WERI-Rb-1 (cell line): ENCODE measurements at regions not wholly inside any gene's neighbourhood (a gene's known extent, or its start where the extent isn't known, plus 50 kb on each side); places are given as distances from the start of the nearest gene placed in this dataset.
"Not testable (repeated sequence)": the region's sequence is repeated elsewhere in the genome, so short reads cannot be mapped to it uniquely, and the experiment has no call there.

Source experiments
- DNase-seq: peaks from one replicate; pipeline ENCODE4 v3.0.0-alpha.2; 2020
- H3K27ac ChIP-seq: fragments of 250-450 bp; sonication (Bioruptor Pico); 2 replicates; pipeline ENCODE4 v1.5.1; 2020; ENCODE audit warnings: mild to moderate bottlenecking, moderate library complexity
- H3K27me3 ChIP-seq: fragments of 250-450 bp; sonication (Bioruptor Pico); 2 replicates; pipeline ENCODE4 v1.5.1; 2021; ENCODE audit warnings: mild to moderate bottlenecking, low read depth, moderate library complexity; ENCODE audit not compliant: insufficient read depth, severe bottlenecking
- H3K36me3 ChIP-seq: fragments of 250-450 bp; sonication (Bioruptor Pico); 2 replicates; pipeline ENCODE4 v1.5.1; 2020; ENCODE audit warnings: mild to moderate bottlenecking, moderate library complexity
- H3K4me3 ChIP-seq: 2 replicates; pipeline ENCODE4 v1.5.1; 2011; ENCODE audit warnings: low read depth, mild to moderate bottlenecking, control low read depth, low read length
- H3K9me3 ChIP-seq: fragments of 250-450 bp; sonication (Bioruptor Pico); 2 replicates; pipeline ENCODE4 v1.5.1; 2021; ENCODE audit warnings: mild to moderate bottlenecking, moderate library complexity; ENCODE audit not compliant: severe bottlenecking
- TF ChIP-seq, protein P1 (sequence below): IDR thresholded peaks from 2 replicates; pipeline ENCODE4 v1.5.1; 2011; ENCODE audit warnings: low read depth, mild to moderate bottlenecking, control low read depth, inconsistent platforms, low read length

GRCh38 chr5:117332341-117332740 lies 757.7 kb upstream of the SEMA6A start:
- H3K4me3 ChIP-seq, result no peak overlapping the region
- H3K27me3 ChIP-seq, result no peaks in the 10 kb centered on the region
- no peak for DNase-seq
- H3K9me3 ChIP-seq, result peaks cover 2% of the 10 kb centered on the region
- no peaks in the 10 kb centered on the region for H3K36me3 ChIP-seq
- no peak overlapping the region for H3K27ac ChIP-seq
- TF ChIP-seq, protein P1, sequence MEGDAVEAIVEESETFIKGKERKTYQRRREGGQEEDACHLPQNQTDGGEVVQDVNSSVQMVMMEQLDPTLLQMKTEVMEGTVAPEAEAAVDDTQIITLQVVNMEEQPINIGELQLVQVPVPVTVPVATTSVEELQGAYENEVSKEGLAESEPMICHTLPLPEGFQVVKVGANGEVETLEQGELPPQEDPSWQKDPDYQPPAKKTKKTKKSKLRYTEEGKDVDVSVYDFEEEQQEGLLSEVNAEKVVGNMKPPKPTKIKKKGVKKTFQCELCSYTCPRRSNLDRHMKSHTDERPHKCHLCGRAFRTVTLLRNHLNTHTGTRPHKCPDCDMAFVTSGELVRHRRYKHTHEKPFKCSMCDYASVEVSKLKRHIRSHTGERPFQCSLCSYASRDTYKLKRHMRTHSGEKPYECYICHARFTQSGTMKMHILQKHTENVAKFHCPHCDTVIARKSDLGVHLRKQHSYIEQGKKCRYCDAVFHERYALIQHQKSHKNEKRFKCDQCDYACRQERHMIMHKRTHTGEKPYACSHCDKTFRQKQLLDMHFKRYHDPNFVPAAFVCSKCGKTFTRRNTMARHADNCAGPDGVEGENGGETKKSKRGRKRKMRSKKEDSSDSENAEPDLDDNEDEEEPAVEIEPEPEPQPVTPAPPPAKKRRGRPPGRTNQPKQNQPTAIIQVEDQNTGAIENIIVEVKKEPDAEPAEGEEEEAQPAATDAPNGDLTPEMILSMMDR, result no peak

GRCh38 chr5:117327511-117327910 lies 752.9 kb upstream of the SEMA6A start:
- Histone ChIP-seq H3K36me3 (no peaks in the 10 kb centered on the region), H3K4me3 (no peak overlapping the region), H3K27me3 (no peaks in the 10 kb centered on the region), H3K9me3 (peaks cover 4% of the 10 kb centered on the region), H3K27ac (no peak overlapping the region)
- TF ChIP-seq, protein P1, result no peak
- DNase-seq, result no peak

DNA sequence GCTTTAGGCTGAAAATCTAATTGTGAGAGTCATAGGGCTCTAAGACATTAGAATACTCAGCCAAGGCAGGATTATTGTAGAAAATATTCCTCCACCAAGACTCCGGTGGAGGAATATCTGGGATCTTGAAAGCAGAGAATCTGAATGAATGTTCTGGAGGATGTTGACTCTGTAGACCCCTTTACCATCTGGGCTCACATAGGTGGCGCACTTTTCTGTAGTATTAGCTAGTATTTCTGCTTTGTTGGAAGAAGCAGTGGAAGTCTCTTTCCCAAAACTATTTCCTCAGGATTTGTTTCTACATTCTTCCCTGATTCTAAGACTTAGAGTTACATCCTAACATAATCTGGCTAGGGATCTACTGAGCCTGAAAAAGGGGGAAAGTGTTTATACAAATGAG lies 752.4 kb upstream of the SEMA6A start:
- TF ChIP-seq, protein P1, result no peak

GRCh38 chr5:117318528-117318927 lies 743.9 kb upstream of the SEMA6A start:
- Histone ChIP-seq H3K36me3 (no peaks in the 10 kb centered on the region), H3K9me3 (no peaks in the 10 kb centered on the region), H3K4me3 (no peak overlapping the region), H3K27ac (no peak overlapping the region), H3K27me3 (no peaks in the 10 kb centered on the region)
- TF ChIP-seq, protein P1, result 0 out of 2 replicates have a peak, but pooled peaks have one; percentile 10
- no peak for DNase-seq

More for the DNA sequence above, 752.4 kb upstream of the SEMA6A start:
- Histone ChIP-seq H3K27me3 (no peaks in the 10 kb centered on the region), H3K27ac (no peak overlapping the region), H3K9me3 (peaks cover 4% of the 10 kb centered on the region), H3K36me3 (no peaks in the 10 kb centered on the region), H3K4me3 (no peak overlapping the region)
- no peak for DNase-seq

DNA sequence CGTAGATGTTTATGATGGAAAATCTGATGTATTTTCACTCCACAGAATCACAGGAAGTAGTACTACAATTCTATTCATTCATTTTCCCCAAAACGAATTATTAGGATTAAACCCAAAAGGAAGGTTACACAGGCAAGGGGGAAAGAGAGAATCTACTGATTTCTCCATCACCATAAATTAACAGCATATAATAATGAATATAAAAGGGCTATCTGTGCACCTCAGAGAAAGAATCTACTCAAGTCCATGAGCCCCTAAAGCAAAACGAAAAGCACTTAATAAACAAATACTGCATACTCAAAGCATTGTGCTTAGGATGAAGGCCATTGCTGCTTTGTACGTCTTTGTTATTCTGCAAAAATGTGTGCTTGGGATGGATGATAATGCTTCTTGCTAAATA lies 740.5 kb upstream of the SEMA6A start:
- Histone ChIP-seq H3K27me3 (no peaks in the 10 kb centered on the region), H3K36me3 (no peaks in the 10 kb centered on the region), H3K9me3 (no peaks in the 10 kb centered on the region), H3K4me3 (no peak overlapping the region), H3K27ac (no peak overlapping the region)
- TF ChIP-seq, protein P1, result no peak
- DNase-seq, result no peak

GRCh38 chr5:117304512-117305107 lies 730.0 kb upstream of the SEMA6A start:
- H3K9me3 ChIP-seq, DNase-seq, H3K4me3 ChIP-seq, H3K27me3 ChIP-seq, H3K27ac ChIP-seq, H3K36me3 ChIP-seq: not testable (repeated sequence)
